HG02852 (cell line): ENCODE measurements at regions not wholly inside any gene's neighbourhood (a gene's known extent, or its start where the extent isn't known, plus 50 kb on each side); places are given as distances from the start of the nearest gene placed in this dataset.
A peak's percentile ranks its signal among the peaks of the same experiment; 100 is the strongest.

ENCODE experiments used
- ATAC-seq: cut with Tn5 transposase; IDR thresholded peaks from one replicate; pipeline ENCODE4 v1.9.1; 2021; ENCODE audit warnings: mild to moderate bottlenecking, moderate library complexity; ENCODE audit not compliant: unreplicated experiment

DNA sequence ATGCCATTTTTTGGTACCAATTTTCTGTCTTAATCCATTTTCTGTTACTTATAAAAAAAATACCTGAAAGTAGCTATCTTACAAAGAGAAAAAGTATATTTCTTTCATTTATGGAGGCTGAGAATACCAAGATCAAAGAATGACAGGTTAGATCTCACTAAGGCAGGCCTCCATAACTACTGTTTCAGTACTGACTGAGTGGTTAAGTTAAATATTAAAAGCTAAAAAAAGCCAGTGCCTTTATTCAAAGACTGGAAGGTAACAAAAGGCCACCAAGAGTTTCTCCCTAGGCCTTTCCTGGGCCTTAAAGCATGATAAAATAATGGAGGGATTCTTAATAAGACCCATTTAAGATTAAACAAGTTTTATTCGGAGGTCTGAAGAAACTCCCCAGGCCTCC lies 687.7 kb upstream of the ADGRL4 start:
- ATAC-seq, result no peak

DNA sequence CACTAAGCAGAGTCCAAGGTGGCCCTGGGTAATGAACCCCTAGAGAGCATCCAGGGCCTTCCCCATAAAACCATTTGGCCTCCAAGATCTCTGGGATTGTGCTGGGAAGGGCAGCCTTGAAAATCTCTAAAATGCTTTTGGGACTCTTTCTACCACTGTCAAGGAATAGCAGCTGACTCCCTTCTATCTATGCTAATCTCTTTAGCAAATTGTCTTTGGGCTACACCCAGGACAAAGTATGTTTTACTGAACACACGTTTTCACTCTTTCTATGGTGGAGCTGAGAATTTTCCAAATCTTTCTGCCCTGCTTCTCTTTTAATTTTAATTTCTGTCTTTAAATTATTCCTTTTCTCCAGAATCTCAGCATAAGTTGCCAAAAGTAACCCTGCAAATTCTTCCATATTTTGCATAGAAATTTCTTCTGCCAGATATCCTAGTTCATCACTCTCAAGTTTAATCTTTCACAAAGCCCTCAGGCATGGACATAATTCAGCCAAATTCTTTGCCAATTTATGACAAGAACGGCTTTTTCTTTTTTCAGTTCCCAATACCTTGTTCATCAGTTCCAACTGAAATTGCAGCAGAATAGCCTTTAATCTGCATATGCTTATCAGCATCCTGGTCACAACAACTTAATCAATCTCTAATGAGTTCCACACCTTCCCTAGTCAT lies 687.0 kb upstream of the ADGRL4 start:
- ATAC-seq, result no peak

DNA sequence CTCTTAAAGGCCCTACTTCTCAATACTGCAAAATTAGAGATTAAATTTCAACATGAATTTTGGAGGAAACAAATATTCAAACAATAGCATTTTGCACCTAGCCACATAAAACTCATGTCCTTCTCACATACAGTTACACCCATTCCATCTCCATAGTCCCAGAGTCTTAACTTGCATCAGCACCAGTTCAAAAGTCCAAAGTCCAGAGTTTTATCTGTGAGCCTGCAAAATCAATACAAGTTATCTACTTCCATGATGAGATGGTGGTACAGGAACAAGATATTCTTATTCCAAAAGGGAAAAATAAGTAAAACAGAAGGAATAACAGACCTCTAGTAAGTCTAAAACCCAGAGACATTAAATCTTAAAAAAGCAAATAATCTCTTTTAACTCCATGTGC lies 686.0 kb upstream of the ADGRL4 start:
- no peak for ATAC-seq

DNA sequence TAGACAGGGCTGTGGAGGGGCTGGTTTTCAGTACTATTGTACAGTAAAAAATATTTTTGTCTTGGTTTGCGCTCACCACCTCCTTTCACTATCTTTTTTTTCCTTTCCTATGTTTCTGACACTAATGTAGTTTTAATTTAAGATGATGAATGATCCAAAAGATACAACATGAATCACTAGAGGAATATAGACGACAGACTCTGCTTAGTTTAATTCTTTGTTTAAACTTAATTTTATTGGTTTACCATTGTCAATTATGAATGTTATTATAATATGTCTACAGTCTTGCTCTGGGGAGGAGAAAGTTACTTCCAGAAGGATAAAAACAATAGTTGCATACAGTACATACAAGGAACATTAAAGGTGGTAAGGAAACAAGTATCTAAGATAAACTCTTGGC lies 682.4 kb upstream of the ADGRL4 start:
- no peak for ATAC-seq

DNA sequence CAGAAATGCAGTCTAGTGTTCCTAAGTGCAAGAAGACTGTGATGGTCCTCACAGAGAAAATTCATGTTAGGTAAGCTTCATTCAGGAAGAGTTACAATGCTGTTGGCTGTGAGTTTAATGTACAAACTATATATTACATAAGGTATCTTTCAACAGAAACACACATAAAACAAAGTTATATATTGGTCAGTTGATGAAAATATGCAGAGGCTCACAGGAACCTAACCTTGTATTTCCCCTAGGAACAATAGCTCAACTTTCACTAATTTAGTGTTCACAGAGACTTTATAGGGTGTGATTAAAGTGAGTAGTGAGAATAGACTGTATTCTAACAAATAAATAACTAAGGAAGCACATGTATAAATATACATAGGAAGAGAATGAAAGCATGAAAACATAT lies 676.9 kb upstream of the ADGRL4 start:
- ATAC-seq, result no peak

DNA sequence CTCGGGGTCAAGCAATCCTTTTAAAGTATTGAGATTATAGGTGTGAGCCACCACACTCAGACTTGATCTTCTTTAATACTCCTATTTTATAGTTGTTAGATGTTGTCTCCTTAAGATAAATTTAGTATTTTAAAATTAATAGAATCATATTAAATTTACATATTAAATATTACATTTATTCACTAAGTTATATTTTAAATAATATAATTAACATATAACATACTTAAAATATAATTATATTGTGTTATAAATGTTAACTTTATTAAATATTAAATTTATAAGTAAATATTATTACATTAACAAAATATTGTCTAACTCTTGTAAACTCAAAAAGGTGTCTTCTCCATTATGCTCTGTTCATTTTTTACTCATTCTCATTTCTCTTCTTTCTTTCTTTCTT lies 675.9 kb upstream of the ADGRL4 start:
- ATAC-seq, result no peak

DNA sequence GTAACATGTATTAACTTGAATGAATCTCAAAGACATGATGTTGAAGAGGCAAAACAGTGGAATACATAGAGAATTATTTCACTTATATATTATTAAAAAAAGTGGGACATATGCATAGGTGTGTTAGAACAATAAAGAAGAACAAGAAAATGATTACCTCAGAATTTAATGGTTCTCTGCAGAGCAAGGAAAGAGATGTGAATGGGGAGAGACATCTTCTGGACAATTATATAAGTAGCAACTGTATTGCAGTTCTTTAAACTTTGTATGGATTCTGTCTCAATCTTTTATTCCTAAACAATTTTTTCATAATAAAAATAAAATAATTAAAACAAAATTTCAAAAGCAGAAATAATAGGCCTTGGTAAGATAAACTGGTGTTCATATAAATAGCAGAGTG lies 674.9 kb upstream of the ADGRL4 start:
- ATAC-seq, result no peak

DNA sequence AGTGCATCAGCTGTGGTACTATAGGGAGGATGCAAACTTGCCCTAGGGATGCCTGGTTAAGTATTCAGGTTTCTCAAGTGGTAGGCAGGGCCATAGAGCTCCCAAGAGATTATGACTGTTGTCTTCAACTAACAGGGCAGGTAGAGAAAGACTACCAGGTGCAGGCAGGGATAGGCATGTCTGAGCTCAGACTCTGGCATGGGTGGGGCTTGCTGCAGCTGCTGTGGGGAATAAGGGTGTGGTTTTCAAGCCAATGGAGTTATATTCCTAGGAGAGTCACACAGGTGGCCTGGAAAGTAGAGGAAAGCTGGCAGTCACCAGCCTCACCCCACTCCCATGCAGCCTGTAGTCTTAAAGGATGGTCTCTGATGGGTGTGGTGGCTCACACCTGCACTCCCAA lies 673.4 kb upstream of the ADGRL4 start:
- ATAC-seq, result no peak

DNA sequence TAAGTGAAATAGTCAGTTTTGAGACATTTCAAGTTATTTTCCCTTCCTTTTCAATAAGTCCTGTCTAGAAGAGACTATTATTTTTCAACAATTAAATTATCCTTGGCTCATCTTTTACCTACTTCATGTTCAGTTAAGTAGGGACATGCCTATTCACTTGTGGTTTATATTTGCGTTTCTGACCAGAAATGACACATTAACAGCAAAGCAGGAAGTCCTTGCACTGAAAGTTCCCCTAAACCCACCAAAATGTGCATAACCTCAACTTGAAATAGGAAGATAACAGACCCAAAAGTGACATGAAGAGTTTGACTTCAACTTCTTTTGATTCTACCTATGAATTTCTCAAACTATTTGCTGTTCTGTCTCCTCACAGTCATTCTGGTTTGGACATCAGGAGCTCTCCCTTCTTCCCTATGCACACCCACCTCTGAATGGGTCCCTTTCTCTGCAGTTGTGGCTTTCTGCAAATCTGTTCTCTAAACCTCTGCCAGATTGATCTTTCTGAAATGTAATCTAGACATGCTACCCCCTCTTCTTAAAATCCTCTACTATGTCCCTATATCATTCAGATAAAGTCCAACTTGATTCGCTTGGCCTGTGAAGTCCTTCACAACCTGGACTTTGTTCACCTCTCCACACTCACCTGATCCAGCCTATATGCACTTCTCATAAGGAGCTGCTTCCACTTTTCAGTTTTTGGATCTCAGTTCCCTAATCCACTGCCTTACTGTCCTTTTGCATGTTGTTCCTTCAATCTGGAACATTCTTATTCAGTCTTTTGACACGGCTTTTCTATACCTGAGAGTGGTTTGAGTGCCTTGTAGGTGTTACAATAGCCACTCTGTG lies 661.5 kb upstream of the ADGRL4 start:
- peak; percentile 78 for ATAC-seq

DNA sequence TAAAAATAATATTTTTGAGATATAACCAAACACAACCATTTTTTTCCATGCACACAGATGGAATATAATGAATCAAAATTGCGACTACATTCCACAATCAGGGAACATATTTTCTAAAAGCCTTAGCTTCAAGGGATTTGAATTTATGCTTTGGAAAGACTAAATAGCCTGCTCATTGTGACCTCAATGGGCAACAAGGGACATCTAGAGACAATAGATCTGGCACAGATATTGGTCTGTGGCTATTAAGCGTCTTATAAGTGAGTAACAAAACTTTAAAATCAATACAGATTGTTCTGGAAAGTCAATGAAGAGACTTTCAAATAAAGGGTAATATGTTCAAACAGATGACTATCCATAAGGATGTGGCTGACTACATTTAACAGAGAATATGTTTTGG lies 660.6 kb upstream of the ADGRL4 start:
- ATAC-seq, result no peak

DNA sequence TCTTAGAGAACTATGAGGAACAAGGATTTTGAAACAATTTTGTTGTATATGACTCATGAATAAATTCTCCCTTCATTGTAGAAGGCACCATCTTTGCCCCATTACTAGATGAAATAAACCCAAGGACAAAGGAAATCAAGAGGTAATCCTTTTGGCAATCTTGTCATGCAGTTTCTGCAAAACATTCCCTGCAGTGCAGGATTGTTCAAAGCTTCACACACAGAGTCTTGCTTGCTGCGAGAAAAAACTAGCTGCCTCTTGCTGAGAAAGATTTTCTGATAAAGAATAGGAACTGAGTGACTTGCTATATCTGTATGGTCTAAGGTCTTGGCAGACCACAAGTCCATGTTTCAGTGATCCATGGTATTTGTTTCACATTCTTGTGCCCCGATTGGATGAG lies 657.4 kb upstream of the ADGRL4 start:
- no peak for ATAC-seq

DNA sequence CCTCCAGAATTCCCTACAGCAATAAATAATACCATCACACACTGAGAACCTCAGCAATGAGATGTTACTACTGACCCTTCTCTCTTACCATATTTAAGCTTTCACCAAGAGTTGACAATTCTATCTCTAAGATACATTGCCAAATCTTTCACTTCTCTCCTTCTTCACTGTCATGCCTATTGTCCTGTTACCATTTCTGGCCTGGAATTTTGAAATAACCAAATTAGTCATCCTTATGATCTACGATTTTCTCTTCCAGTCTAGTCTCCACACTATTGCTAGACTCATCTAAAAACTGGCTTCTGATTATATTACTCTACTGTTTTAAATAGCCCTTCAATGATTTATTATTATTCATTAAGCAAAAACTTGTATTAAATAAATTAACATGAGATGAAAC lies 656.1 kb upstream of the ADGRL4 start:
- ATAC-seq, result no peak

DNA sequence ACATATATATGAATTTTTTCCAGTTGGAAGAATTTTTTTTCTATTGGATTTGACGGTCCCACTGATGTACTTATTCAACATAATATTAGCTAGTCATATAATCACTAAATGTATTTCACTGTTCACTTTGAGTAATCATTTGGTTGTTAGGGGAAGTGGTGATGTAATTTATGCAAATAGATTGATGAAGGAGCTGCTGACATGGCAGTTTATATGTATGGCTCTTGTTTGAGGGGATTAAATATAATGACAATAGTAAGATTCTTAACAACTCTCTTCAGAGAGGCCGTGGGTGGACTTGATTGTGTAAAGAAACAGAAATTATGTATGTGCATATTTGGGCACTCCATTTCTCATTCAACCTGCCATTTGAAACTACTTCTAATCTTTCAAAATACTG lies 653.6 kb upstream of the ADGRL4 start:
- no peak for ATAC-seq

DNA sequence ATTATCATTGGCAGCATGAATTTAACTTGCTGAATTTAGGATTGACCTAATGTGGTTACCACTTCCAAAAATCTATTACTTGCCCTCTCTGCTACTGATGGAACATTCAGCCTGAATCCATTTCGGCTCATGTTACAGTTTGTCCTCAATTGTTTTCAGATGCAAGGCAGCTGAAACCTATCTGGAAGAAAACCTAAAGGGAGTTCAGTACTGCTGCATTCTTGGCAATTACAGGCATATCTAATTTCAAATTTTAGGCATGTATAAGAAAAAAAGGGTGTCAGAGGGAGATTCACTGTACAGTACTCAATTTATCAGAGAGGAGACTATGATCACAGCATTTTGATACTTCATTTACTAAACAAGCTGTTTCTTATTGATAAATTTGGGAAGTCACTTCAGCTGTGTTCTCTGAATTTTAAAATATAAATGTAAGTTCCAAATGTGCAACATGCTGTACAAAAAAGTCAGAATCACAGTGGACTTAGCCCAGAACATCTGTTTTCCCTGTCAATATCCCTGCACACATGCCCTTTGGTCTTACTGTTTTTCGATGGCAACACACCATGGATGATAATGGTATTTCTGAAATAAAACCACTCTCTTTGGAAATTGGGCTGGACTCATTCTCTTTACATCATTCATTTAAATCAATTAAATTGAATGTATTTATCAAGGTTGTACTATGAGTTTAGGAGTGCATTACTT lies 651.6 kb upstream of the ADGRL4 start:
- ATAC-seq, result no peak

DNA sequence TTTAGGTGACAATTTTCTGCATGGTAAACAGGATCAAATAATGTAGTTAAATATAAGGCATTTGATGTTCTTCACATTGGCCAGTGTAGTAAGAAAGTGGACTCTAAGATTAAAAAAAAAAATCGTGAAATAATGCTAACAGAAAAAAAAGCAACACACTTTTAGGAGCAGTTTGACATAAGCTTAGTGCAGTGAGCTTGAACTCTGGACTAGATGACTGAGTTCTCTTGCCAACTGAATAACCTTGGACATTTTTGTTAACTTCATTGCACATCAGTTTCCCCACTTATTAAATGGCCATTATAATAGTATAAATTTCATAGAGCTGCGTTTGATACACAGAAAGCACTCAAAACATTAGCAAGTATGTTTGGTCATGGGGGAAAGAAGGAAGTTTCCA lies 649.3 kb upstream of the ADGRL4 start:
- ATAC-seq, result no peak

DNA sequence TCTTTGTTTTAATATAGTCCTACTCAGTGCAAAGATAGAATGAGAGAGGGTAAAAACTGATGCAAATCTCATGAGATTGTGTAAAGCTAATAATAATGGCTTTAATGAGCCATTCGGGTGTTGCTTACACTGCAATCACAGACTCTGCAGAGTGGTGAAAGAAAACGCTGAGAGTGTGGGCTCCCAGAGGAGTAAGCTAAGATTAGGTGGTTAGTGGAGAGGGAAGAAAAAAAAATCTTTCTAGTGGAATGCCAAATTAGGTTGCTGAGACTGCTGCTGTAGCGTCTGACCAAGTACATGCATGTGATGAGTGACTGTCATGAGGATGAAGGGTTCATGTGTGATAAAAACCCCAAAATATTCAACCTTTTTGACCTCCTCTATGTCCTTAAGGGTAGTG lies 645.9 kb upstream of the ADGRL4 start:
- no peak for ATAC-seq

DNA sequence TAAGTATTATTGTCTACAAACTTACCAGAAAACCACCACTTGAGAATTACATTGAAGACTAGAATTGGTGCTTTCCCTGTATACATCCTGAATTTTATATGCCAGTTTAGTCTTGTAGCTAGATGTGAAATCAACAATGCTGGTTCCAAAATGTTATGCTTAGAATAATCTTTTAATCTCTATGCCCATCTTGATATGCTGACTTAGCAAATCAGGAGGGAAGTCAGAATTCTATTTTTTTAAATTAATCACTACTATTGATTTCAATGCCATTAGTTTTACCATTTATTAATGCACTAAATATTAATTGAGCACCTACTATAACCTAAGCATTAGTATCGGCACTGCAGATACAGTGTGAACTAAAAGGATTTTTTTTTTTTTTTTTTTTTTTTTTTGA lies 641.6 kb upstream of the ADGRL4 start:
- no peak for ATAC-seq

DNA sequence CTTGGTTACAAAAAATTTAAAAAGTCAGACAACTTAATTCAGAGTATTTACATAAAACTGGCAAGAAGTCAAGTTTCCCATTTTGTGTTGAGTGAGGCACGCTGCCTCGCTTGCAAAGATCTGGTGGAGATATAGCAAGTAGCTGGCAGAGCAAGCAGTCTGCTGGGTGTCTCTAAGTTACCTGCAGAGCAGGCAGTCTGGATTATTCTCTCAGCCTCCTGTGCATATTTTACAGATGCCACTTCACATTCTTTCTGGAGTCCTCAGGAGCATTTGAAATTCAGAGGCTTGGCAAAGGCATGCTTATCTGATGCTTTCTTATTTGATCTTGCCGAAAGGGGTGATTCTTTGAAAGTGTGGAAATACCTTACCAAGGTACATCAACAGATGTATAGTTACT lies 640.4 kb upstream of the ADGRL4 start:
- no peak for ATAC-seq

DNA sequence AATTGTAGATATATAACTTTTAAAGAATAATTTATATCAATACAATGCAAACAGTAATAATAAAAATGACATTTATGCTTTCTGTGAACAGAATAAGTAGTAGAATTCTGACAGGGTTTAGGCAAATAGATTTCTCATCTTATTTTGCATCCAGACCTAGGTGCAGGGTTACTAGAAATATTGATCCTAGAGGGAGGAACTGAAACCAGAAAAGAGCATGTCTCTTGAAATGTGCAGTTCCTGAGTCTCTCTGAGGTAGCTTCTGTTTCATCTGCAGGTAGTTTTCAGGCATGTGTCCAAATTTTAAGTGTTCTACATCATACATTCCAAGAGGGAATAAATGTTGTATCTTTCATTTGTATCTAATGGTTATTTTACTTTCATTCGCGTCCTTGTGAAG lies 631.9 kb upstream of the ADGRL4 start:
- peak; percentile 88 for ATAC-seq

DNA sequence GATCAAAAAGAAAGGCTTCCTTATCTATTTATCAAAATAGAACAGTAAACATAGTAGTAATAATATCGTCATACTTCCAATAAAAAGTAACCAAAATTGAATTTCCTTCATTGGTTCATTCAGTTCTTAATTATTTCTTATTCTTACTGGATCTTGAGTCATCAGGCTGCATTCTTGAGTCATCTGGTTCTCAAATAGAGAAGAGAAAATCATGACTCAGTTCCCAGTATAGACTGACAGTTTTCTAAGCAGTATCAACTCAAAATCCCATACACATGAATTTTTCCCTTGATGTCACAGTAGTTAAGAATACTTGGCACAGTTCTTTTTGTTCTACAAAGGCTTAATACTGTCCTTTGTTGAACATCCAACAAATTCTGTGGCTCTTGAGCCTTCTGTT lies 626.9 kb upstream of the ADGRL4 start:
- no peak for ATAC-seq

DNA sequence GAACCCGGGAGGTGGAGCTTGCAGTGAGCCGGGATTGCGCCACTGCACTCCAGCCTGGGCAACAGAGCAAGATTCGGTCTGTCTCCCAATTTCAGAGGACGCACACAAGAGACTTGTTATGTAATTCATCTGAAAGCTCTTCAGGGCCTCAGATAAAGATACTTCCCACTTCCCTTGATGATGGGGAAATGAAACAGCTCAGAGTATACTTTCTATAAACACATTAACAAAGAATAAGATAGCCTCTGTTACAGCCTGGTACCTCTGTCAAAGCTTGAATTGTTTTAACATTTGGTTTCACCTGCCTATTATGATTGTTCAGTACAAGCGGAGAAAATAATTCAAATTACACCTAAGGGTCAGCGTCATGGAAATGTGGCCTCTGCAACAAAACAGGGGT lies 622.9 kb upstream of the ADGRL4 start:
- ATAC-seq, result no peak

DNA sequence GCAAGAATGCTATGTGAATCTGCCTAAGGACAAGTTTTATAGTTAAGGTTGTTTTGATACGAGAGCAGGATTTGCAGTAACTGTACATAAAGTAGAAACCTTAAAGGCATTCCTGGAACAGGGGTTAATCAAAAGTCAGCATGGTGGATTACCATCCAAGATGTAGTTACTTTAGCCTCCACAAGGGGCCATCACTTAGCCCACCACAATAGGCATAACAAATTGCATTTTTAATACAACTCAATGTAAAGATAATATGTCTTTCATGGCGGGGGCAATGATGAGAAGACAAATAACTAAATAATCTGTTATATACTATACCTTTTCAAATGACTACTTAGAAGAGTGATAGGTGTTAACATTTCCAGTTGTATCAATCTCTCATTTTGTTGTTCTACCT lies 611.2 kb upstream of the ADGRL4 start:
- no peak for ATAC-seq
